8988T (cell line): ENCODE measurements at regions not wholly inside any gene's neighbourhood (a gene's known extent, or its start where the extent isn't known, plus 50 kb on each side); places are given as distances from the start of the nearest gene placed in this dataset.
"Not testable (repeated sequence)": the region's sequence is repeated elsewhere in the genome, so short reads cannot be mapped to it uniquely, and the experiment has no call there.

Source experiments
- DNase-seq: peaks from one replicate; pipeline ENCODE4 v3.0.0; 2011

DNA sequence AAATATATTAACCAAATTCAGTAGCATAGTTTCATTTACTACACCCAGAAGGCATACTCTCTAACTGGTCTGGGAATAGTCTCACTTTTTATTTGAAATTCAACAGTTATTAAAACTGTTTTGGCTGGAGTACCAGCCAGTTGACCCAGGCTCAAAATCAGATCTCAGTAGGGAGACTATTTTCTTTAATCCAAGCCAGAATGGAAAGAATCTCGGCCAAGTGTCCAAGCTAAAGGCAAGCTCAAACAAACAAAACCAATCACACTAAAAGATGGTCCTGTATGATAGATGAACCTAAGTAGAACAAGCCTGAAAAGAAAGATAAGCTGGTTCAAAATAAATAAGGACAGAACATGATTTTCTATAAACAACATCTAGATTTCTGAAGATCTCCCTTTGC is 259.6 kb upstream of the POM121L12 start:
- no peak for DNase-seq

DNA sequence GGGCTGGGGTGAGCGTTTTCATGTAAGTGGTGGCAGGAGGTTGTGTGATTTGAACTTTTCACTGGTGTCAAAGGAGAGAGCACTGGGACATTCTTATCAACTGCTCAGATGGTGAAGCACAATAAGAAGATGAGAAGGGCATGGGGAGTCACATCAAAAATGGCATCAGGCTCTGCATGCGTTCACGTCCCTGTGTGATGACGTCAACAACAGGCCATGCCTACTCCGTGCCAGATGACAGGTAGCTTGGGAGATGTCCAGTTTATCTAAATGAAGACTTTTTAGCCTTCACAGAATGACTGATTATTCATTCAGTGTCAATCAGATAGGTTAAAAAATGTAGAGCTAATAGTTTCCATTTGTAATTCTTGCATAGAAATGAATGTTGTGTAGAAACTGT is 264.3 kb upstream of the POM121L12 start:
- DNase-seq, result no peak

DNA sequence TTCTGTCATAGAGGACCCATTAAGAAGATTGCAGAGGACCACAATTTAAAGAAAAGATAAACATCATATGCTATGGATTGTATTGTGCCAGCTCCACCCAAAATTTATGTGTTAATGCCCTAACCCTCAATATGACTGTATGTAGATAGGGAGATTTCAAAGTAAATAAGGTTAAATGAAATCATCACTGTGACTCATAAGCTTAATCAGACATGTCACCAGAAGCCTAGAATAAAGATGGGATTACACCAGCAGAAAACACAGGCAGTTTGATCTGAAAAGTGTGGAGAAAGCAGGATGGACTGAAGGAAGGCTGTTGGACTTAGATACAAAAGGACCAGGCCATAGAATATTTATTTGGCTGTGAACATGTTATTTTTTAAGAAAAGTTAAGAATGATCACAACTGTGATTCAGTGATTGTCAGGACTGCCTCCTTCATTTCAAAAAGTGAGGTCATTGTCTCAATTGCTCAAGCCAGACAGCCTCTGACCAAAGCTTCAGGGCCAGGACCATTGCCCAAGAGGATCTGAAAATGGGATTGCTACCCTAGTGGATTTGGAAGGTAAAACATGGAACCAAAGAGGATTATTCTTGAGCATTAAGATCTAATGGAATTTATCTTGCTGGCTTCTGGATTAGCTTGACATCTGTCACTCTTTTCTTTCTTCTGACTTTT is 270.8 kb upstream of the POM121L12 start:
- DNase-seq, result no peak

DNA sequence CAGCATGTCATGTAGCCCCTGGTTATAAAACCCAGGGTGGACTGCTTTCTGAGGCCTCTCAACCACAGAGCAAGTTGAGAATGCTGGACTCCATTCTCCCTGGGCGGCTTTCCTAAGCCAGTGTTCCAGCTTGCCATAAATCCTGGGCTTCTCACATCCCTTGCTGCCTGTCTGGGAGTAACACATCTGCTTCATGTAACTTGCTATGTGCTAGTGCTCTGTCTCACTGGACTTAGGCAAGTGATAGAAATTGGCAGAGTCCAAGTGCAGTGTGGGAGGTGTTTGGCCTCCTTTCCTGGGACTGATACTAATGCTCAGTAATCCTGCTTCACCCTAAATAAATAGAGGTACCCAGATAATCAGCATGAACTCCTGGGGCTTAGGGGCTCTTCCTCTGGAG is 277.1 kb upstream of the POM121L12 start:
- no peak for DNase-seq

DNA sequence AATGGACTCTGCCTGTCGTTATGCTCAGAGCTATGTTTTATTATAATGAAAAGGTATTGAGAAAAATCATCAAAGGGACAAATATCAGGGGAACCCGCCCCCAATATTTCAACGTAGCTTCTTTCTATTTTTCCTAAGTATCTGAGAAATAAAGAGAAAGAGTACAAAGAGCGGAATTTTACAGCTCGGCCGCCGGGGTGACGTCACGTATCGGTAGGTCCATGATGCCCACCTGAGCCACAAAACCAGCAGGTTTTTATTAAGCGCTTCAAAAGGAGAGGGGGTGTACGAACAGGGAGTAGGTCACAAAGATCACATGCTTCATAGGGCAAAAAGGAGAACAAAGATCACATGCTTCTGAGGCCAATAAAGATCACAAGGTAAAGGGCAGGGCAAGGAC is 281.6 kb upstream of the POM121L12 start:
- no peak for DNase-seq

DNA sequence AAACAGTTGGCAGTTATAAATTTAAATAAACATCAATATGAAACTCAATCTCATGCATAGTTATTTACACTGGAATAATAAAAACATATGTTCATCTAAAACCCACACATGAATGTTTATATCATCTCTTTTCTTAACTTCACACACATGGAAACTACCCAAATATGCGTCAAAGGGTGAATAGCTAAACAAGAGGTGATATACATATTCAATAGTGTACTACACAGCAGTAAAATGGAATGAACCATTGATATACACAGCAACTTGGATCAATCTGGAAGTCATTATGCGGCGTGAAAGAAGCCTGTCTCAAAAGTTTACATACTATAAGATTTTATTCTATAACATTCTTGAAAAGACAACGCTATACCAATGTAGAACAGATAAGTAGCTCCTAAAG is 282.5 kb upstream of the POM121L12 start:
- DNase-seq, result no peak

DNA sequence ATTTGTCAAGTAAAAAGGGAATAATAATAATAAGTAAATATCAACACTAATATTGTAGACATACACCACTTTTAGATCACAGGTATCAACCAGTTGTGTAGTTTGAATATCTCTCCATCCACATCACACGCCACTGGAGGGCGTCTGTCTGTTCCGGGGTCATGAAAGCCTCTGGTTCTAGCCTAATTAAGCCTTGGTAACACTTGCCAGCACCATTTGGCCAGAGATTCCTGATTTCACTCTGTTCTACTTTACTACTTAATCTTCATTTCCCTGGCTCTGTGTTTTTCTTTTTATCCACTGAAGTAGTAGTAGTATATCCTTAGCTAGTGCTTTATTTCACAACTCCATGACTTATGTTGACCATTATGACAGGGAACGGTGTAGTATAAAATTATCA is 285.6 kb upstream of the POM121L12 start:
- DNase-seq, result no peak

DNA sequence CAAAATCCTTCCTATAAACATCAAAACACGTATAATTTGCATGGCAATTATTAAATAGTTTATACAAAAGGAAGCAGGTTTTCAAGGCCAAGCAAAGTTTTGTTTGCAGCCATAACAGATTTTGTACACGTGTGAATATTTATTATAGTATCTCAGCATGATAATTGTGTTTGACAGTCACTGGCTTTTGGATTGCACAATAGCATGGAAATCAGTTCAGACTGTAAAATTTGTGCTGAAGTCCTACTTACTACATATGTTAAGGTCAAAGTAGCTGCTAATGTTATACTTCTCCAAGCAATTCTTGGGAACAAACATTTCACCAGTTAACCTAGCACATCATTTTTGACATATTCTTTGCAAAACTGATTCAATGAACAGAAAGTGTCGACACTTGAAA is 287.6 kb upstream of the POM121L12 start:
- DNase-seq, result no peak

DNA sequence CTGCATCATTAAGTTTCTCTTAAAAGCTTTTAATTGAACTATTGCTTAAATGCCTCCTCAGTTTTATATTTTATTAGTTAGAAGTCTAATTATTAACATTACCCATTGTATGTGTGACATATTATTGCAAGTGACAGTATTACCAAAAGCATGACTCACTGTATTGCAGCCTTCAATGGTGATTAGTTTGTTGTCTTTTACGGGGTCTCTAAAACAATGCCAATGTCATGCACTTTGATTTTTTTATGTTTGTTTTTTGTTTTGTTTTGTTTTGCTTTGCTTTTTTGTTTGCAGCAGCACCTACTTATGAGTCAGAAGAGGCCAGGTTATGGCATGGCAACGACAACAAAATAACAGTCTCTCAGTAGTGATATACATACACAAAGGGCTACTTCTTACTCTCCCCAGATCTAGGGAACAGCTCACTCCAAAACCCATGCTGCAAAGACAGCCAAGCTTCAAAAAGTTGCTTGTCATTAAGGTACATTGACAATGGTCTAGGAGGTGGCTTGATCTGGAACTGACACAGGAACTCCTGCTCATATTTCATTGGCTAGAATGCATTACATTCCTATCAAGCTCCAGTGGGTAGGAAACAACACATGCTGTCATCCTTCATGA is 293.7 kb upstream of the POM121L12 start:
- no peak for DNase-seq

DNA sequence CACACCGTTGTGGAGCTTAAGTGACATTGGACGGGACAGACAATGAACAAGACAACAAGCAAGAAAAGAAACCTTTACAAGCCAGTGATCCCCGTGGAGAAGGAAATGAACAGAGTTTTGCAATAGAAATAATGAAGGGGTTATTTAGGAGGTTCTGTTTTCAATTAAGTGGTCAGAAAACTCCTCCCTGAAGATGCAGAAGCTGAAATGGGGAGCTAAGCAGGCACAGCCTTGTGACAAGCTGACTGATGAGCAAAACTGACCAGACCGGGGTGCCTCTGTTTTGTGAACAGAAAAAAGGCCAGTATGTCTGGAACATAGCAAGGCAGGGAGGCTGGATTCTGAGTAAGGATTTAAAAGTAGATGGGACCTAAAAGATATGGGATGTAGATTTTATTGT is 299.8 kb upstream of the POM121L12 start:
- no peak for DNase-seq

DNA sequence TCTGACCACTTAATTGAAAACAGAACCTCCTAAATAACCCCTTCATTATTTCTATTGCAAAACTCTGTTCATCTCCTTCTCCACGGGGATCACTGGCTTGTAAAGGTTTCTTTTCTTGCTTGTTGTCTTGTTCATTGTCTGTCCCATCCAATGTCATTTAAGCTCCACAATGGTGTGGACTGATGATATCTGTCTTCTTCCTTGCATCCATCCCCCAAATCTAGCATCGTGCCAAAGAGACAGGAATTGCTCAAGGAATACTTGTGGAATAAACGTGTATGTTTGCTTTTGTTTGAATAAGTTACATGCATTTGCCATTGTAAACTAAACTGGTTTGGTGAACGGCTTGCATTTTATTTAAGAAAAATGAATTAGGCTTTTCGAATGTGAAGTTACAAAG is 306.8 kb upstream of the POM121L12 start:
- DNase-seq, result not testable (repeated sequence)

DNA sequence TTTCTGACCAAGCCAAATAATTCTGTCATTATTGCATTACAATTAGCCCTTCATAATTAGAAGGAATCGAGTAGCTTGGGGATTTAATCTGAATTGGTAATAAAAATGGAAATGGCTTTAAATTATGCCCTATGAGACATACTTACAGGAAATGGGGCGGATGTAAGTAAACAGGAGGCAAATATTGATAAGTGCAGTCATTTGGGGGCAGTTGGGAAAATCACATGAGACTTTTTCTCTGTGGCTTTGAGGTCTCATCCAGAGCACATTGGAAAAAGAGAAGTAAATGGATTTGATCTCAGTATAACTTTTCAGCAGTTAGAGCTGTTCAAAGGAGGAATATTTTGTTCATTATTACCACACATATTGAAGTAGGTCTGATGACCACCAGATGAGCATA is 307.8 kb upstream of the POM121L12 start:
- DNase-seq, result no peak

DNA sequence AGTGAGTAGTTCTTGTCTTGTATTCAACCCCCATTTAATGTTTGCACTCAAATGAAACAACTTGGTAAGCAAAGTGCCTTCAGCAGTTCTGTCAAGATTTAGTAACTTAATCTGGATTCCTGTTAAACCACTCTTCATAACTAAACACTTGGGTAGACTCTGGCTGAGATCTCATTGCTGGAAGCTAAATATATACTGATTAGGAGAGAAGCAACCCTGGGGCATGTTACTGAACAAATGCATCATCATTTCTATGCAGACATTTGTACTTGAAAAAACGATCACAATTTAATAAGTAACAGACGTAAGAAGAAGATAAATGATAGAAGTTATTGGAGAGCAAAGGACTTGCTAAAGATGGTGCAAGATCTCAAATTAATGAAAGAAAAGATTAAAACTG is 308.4 kb upstream of the POM121L12 start:
- no peak for DNase-seq

DNA sequence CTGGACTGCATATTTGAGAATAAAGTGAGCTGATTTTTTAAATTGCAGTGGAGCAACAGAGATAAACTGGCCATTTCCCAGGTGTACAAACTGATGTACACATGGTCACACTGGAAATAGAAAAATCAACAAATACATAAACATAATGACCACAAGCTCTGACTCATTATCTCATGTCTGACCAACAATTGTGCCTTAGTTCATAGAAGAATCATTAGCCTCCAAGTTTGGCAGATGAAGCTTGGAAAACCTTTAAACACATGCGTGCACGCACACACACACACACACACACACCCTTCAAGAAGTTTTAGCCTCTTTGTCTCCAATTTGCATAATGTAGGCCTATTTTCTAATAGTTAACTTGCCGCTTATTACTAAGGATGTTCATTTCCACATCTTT is 308.9 kb upstream of the POM121L12 start:
- no peak for DNase-seq

DNA sequence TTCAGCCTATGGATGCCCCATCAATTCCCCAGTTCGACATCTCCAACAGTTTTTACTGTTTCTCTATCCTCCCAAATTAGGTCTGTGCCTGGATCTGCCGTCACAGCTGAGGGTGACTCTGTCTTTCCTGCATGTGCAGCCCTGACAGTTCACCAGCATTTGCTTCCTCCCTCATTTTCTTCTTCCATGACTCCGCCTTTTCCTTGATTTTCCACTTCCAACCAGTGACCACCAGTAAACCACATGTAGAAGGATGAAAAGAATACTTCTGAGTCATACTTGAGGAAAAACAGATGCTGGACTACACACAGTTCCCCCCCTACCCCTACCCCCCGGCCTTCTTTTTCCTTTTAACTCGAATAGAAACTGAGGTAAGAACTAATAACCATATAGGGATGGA is 311.8 kb upstream of the POM121L12 start:
- no peak for DNase-seq

DNA sequence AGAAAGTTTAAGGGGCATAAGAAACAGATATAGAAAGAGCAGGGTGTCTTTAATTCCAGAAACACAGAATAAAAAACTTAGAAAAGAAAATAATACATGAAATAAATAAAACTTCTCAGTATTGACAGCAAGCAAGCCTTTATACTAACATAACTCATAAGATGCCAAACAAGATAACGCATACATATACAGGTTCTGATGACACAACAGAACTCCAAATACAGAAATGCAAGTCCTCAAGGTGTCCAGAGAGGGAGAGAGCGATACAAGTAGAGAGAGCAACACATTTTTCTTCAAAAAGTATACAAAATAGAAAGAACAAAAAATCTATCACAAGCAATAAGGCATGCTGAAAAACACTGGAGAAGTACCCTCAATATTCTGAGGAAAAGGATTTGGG is 314.6 kb upstream of the POM121L12 start:
- no peak for DNase-seq

DNA sequence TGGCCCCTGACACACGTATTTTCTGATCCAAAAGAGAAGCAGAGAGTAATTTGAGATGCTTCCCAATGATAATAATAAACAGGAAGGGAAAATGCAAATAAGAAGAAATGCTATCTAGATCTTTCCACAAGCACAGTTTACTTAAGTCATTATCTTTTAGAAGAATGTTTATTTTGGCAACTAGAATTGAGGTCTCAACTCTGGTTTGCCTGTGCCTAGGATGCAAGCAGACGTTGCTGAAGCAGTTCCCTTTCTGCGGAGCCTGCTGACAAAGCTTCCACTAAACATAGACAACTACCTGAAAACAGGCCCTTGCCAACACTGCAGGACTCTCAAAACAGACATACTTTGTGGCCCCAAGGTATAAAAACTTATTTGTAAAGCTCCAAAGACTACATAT is 315.8 kb upstream of the POM121L12 start:
- no peak for DNase-seq

DNA sequence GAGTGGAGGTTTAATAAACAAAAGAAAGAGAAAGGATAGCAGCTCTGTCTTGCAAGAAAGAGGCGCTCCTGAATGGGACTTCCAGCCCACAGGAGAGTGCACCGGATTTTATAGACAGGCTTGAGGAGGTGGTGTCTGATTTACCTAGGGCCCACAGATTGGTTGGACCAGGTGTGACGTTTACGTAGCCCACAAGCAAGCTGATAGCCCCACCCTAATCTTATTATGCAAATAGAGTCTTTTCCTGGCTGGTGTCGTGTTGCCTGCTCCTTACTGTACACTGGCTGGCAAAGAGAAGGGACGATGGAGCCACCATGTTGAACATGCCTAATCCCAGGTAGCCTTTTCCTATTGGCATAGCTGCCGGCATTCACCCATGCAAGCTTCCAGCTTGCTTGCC is 319.7 kb upstream of the POM121L12 start:
- DNase-seq, result no peak

DNA sequence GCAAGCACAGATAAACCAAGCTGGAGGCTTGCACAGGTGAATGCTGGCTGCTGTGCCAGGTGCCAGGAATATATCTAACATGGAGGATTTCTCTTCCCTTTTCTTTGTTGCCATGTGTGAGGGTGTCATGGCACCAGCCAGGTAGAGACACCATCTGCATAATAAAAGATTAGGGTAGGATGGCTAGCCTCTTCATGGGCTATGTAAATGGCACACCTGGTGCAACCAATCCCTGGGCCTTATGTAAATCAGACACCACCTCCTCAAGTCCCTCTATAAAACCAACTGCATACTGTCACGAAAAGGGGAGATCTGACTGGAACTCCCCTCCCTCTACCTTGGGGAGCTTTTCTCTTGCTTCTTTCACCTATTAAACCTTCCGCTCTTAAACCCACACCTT is 322.5 kb upstream of the POM121L12 start:
- no peak for DNase-seq

DNA sequence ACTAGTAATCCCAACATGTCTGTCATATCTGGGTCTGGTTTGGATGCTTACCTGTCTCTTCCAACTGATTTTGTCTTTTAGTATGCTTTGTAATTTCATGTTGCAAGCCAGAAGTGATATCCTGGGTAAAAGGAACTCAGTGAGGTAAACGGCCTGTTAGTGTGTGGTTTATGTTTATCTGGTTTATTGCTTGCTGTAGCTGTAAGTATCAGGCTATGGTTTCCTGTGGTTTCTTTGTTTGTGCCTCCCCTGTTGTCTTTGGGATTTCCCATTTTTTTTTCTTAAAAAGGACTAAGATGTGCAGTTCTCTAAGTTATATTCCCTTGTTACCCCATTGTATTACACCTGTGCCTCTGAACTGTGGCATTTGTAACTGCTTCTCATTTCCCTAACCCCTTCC is 323.5 kb upstream of the POM121L12 start:
- no peak for DNase-seq

DNA sequence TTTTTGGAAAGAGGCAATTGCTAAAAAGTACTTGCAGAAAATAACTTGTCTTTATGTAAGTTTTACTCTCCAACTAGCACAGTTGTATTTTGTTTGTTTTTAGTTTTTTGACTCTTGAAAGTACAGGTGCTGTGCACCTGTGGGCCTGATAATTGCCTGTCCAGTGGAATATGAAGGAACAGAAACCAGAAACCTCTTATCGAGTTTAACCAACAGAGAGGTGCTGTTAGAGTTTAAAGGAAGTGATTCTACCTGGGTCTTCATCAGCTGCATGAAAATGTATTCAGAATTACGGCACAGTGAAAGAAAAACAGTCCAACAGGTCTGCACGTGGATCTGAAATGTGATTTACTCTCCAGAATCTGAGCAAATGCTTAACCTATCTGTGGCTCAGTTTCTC is 326.6 kb upstream of the POM121L12 start:
- DNase-seq, result no peak

DNA sequence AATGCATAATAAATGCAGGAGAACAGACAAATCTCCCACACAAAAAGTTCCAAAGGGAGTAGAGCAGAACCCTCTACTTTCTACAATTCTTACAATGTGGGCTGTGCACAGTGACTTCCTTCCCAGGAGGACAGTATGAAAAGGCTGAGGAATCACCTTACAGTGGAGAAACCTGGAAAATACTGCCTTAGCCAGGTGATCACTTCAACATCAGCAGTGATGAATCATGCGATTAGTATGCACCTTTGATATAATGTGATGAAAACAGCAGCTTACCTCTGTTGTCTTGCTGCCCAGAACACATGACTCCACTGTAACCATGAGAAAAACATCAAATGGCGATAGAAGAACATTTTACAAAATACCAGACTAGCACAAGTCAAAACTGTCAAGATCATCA is 329.7 kb upstream of the POM121L12 start:
- no peak for DNase-seq

DNA sequence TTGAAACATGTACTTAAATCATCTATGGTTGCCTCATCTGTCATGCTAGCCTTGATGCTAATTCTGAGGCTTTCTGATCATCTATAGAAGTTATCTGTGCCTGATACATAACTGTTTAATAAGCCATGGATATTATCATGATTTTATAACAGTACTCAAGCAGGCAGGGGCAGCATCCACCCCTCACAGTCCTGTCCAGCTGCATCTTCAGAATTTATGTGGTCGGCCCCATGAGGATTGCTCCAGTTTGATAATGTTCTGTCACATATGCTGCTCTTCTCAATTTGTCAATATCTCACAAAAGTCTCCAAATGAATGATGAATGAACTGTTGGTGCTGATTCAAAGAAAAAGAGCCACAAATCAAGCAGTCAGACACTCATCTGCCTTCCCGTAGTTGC is 335.1 kb upstream of the POM121L12 start:
- no peak for DNase-seq

DNA sequence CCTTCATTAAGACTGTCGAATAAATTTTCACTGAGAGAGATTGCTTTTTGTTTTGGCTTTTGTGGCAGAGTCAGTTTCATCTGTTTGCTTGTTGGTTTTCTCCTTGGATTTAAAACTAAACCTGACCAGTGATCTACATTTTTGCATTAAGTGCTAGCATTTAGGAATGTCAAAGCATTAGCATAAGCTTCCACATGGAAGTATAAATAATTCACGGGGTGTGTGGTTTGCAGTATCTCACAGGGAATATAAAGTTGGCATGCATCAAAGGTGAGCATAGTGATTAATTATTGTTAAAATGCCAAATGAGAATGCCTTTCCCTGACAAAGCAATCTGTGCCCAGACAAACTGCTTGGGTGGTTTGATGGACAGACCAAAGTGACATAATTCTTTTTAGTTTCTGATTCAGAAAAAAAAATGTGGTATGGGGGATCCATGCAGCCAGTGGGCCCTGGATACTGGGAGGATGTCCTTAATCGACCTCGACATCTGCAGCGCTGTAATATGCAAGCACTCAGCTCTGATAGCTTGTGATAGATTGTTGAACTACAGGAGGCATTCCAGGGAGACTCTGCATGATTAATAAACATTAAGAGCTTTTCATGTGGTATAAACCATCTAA is 339.3 kb upstream of the POM121L12 start:
- DNase-seq, result no peak

DNA sequence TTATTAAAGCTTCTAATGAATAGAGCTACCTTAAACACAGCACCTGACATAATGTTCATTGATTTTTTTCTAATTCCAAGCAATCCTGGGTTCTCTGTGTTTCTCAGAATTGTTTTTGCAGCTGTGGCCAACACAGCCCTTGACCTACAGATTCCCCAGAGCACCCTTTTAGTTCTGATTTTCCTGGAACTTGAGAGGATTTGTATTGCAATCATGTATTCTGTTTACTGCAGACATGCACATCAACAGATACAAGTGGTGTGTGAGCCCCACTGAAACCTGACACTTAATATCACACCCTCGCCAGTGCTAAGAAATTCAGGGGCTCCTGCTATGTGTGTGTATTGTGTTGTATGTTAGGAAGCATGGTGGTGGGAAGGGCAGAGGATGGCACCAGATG is 344.2 kb upstream of the POM121L12 start:
- no peak for DNase-seq
